NCI-H748 (cell line): ENCODE measurements at regions not wholly inside any gene's neighbourhood (a gene's known extent, or its start where the extent isn't known, plus 50 kb on each side); places are given as distances from the start of the nearest gene placed in this dataset.

Experiments
- DNase-seq: peaks from one replicate; lab custom pipeline; 2025; ENCODE audit not compliant: unreplicated experiment; lab: John Stamatoyannopoulos, UW

DNA sequence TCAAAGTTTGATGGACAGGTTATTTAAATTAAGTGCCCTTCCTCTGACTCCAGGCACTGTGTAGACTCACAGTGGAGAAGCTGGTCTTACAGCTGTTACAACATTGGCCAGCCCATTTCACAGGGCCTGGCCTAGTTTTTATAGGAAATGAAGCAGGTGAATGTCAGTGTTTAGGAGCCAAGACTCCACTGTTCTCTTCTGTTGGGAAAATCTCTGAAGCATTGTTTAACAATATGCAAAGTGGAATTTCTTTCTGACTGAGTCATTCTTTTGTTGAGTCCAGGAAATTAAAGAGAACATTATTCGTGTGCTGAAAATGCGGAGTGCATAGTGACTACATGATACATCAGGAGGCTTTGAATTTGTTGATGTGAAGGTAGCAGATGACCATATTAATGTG, 64.7 kb downstream of the ARRDC4 start:
- DNase-seq, result no peak

DNA sequence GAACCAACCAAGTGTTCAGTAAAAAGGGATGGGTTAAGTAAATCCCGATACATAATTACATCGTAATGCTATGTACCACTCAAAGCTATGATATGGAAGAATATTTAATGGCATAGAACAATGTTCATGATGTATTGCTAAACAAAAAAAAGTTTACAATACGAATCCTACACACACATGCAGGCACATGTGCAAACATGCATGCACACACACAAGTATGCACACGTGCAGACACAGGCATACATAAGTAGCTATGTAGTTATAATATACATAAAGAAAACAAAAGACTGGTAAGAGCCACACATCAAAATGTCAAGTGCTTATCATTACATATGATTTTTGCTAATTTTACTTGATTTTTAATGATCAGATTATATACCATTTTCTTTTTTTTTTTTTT, 74.2 kb downstream of the ARRDC4 start:
- DNase-seq, result no peak

GRCh38 chr15:98035134-98035533, 74.6 kb downstream of the ARRDC4 start:
- DNase-seq, result no peak

- no peak for DNase-seq
These were observed 75.1 kb downstream of the ARRDC4 start for GRCh38 chr15:98035577-98036010.

- DNase-seq, result no peak
These were observed 79.1 kb downstream of the ARRDC4 start for GRCh38 chr15:98039596-98039995.

DNA sequence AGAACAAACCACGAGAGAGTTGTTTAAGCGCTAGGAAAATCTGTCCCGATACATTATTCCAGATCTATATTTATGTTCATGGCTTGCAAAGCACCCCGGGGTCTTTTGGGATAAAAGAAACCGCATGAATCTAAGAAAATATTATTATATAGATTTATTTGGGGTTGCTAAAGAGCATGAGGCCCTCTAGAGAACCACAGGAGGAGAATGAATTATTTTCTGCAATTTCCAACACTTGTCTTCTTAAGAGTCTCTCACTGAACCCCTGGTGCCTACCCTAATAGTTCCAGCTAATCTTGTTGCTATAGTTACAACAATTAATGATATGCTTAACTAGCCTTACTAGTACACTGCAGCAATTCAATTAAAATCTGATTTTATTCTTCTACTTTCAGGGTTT, 79.6 kb downstream of the ARRDC4 start:
- no peak for DNase-seq

- DNase-seq, result no peak
These were observed 82.9 kb downstream of the ARRDC4 start for GRCh38 chr15:98043160-98044014.

DNA sequence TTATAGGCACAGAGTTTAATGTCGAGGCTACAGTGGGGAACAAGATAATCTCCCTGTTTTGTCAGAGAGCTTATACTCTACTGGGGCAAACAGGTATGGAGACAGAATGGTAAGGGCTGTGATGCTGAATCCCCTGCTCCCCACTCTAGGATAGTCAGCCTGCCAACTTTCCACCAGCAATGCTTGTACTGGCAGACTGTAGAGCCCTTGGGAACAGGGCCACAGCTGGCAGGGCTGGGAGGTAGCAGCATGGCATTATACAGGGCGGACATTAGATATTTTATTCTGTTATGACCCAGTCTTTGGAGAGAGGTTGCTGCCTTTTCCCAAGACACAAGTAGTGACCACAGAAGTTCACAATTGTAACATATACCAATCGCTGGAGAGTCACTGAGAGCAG, 91.2 kb downstream of the ARRDC4 start:
- no peak for DNase-seq

DNA sequence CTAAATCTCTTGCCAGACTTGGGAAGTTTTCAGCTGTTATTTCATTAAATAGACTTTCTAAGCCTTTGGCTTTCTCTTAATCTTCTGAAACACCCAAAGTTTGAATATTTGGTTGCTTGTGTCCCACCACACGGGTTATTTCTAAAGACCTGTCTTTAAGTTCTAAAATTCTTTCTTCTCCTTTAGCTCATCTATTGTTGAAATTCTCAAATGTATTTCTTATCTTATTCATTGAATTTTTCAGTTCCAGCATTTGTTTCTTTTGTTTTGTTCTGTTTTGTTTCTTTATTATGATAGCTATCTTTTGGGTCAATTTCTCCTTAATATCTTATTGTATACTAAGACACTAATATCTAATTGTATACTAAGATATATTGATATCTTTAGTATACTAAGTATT, 97.0 kb downstream of the ARRDC4 start:
- DNase-seq, result no peak

- DNase-seq, result no peak
These were observed 102.4 kb downstream of the ARRDC4 start for GRCh38 chr15:98062869-98063268.

- no peak for DNase-seq
These were observed 102.8 kb downstream of the ARRDC4 start for GRCh38 chr15:98063315-98063714.

DNA sequence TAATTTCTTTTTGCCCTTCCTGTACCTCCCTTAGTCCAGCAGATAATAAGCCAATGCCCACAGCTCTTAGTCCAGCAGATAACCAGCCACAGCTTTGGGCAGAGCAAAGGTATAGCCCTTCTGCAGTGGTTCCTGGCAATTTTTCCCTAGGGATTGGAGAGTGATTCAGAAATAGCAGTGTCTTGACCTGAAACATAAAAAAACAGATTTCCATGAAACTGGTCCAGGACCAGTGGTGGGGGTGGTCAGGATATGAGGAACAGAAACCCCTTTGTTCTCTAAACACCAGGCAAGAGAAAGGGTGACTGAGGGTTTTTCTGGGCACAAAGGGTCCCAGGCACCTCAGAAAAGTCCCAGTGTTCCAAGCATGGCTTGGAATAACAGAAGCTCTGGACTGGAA, 103.4 kb downstream of the ARRDC4 start:
- DNase-seq, result no peak

- DNase-seq, result no peak
These were observed 106.8 kb downstream of the ARRDC4 start for GRCh38 chr15:98067339-98067738.

DNA sequence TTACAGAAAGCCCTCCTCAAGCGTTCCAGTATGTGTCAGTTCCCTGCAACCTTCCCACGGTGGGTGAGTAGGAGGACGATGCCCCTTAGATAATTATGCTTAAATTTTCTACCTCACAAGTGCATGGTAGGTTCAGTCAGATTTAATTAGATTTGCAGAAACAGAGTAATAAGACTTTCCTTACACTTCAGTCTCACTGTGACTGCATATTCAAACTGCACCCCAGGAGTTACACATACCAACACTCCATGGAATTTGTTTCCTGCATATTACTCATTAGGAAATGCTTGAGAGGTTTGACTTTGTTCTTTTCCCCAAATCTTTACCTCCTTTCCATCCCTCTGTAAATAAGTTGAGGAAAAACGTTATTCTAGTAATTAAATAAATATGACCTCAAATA, 108.8 kb downstream of the ARRDC4 start:
- no peak for DNase-seq

- no peak for DNase-seq
These were observed 109.6 kb downstream of the ARRDC4 start for GRCh38 chr15:98070137-98070536.

DNA sequence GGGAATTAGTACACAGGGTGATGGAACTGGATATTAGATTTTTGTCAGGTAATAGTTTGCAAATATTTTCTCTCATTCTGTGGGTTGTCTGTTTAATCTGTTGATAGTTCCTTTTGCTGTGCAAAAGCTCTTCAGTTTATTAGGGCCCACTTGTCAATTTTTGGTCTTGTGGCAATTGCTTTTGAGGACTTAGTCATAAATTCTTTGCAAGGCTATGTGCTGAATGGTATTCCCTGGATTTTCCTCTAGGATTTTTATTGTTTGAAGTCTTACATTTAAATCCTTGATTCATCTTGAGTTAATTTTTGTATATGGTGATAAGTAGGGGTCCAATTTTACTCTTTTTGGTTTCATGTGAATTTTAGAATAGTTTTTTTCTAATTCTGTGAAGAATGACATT, 111.3 kb downstream of the ARRDC4 start:
- DNase-seq, result no peak

DNA sequence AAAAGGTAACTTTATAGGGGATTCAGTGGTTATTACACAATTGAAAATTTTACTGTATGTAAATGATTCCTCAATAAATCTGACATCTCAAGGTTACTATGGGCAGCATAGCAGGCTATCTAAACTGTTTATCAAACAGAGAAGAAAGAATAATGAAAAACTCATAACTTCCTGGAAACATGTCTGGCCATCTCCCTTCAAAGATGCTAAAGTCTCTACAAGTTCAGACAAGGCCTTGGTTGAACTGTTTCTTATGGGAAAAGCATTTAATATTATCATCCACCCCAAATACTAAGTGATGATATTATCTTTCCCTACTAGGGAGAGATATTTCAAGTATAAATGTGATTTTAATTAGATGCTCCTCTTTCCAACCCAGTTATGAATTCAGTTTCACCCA, 114.9 kb downstream of the ARRDC4 start:
- no peak for DNase-seq

DNA sequence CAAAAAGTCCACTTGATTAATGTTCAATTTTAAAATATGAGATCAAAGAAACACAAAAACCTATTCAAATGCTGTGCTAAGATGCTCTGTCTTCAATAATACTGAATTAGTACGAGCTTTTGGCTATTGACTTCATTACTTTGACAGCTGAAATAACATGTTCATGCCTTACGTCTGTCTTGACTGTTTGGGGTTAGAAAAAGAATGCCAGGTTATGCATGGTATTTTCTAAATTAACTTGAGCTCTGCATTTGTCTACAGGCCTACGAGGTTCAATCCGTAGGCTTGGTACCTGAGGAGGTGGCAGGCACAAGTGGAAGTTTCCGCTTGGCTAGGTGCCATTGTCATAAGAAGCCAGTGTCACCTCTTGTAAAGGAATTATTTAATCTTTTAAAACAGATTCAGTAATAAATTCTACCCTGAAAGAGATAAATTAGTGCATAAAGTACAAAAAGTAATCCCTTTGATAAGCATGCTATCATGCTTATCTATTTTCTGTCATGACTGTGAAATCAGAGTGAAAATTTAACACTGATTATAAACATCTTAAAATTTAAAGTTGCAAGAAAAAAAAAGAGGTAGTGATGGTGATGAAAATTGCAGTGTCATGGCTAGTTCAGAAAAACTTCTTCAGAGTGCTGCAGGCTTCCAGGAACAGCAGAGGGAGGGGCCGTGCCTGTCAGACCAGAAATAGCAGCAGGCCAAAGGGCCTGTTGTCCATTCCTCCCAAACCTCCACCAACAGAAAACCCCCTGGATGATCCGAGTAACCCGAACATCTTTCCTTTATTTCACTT, 115.7 kb downstream of the ARRDC4 start:
- DNase-seq, result no peak

DNA sequence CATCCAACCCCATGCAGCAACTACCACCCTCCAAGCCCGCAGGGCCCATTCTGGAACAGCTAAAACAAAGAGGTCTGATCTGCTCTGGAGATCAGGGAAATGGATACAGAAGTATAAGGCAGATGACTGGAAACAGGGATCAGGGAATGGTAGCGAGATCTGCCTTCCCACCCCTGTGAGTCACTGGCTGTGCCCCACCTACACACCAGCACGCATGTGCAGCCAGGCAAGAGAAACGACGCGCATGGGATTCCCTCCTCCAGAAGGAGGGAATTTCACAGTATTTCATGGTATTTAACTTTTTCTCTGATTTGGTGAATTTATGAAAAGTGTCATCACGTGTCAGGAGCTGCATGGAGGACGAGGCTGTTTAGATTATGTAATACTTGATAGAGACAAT, 116.7 kb downstream of the ARRDC4 start:
- no peak for DNase-seq

DNA sequence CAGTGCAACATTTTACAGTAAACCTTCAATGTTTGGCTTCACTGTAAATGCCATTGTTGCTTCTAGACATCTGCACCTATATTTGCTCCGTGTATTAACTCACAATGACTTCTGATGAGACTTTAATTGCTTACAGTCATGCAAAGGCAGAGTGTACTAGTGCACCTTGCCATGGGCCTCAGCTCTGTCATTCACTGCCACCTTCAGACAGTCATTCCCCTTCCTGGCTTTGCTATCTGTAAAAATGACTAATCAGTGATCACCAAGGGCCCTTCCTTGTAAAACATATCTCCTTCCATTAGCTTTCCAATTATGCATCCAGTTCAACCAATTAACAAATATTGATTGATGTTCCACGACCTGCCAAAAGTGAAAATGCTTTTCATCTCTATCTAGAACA, 120.3 kb downstream of the ARRDC4 start:
- DNase-seq, result peak; percentile 47

- peak; percentile 28 for DNase-seq
These were observed 122.9 kb downstream of the ARRDC4 start for GRCh38 chr15:98083203-98083910.
